ENCODE measurements at regions not wholly inside any gene's neighbourhood (a gene's known extent, or its start where the extent isn't known, plus 50 kb on each side); places are given as distances from the start of the nearest gene placed in this dataset.

DNA sequence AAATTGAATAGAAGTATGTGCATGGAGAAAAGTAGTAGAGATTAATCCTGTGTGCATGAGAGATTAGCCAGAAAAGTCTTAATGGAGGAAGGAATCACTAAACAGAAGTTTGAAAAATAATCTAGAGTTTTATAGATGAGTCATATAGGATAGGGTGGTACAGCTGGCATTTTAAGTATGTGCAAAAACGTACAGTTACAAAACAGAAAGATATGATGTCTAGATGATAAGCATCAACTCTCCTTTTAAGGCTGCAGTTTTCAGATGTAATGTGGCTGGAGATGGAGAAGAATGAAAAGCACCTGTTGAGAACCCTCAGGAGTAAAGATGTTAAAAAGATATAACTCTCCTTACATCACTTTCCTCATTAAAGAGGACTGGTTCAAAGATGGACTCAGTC is 271.3 kb downstream of the STK31 start:
- H3K36me3 Mint-ChIP-seq (ENCODE audit: low read depth), result no peaks in the 10 kb centered on the region
- H3K9me3 Mint-ChIP-seq, result peaks cover 9% of the 10 kb centered on the region
- H3K27me3 Mint-ChIP-seq, result peaks cover 23% of the 10 kb centered on the region
- H3K4me3 Mint-ChIP-seq, result no peak overlapping the region
- H3K4me1 Mint-ChIP-seq (ENCODE audit: low read depth), result no peaks in the 10 kb centered on the region
- no peak overlapping the region for H3K27ac Mint-ChIP-seq

DNA sequence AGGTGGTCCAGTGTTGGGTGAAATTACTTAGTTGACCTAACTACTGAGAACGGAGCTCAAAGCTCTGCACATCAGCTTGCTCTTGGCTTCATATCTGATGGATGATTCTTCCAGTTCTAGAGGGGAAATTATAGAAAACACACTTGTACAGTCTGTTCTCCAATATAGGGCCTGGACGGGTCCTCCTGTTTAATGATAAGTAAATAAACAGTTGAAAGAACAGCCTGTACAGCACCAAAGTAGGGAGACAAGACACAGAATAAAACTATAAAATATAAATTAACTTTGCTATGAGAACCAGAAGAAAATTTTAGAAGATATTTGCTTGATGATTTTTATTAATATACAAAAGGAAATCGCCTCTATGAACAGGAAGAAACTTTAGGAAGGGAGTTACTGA is 271.7 kb downstream of the STK31 start:
- Mint-ChIP-seq H3K4me3 (no peak overlapping the region), H3K9me3 (peaks cover 9% of the 10 kb centered on the region), H3K4me1 (ENCODE audit: low read depth) (no peaks in the 10 kb centered on the region), H3K36me3 (ENCODE audit: low read depth) (no peaks in the 10 kb centered on the region), H3K27me3 (peaks cover 23% of the 10 kb centered on the region), H3K27ac (no peak overlapping the region)

DNA sequence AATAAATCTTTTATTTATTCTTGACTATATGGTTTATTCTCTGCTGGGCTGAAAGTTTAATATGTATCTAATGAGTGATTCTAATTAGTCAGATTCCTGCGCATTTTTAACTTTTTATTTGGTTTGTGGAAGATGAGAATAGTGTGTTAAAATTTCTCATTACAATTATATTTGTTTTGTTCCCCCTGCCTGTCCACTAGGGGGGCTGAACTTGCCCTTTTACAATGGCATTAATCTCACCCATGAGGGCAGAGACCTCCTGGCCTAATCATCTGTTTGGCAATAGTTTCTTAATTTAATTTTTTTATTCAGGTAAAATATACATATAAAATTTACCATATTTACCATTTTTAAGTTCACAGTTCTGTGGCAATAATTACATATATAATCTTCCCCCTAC is 278.5 kb upstream of the NPY start:
- no peaks in the 10 kb centered on the region for H3K9me3 Mint-ChIP-seq
- no peaks in the 10 kb centered on the region for H3K36me3 Mint-ChIP-seq (ENCODE audit: low read depth)
- peaks cover 16% of the 10 kb centered on the region for H3K27me3 Mint-ChIP-seq
- no peaks in the 10 kb centered on the region for H3K4me1 Mint-ChIP-seq (ENCODE audit: low read depth)
- H3K27ac Mint-ChIP-seq, result no peak overlapping the region
- H3K4me3 Mint-ChIP-seq, result no peak overlapping the region

DNA sequence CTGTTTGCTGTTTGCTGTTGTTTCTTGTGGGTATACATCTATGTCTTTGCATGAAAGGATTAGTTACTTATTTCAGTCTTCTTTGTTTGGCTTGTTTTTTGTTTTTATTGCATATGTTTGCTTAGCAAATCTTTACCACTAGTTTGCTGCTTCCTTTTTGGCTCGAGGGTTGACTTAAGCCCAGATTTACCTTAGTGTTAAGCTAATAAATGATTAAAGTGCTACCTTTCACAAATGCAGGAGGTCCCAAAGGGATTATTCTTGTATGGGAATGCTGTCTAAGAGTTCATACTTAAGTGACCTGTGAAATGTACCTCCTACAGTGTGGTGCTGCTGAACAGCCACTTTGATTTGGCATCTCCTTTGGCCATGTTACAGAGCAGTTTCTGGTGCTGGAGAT is 273.5 kb upstream of the NPY start:
- no peaks in the 10 kb centered on the region for H3K4me1 Mint-ChIP-seq (ENCODE audit: low read depth)
- peaks cover 32% of the 10 kb centered on the region for H3K27me3 Mint-ChIP-seq
- H3K4me3 Mint-ChIP-seq, result no peak overlapping the region
- peaks cover 6% of the 10 kb centered on the region for H3K9me3 Mint-ChIP-seq
- no peaks in the 10 kb centered on the region for H3K36me3 Mint-ChIP-seq (ENCODE audit: low read depth)
- no peak overlapping the region for H3K27ac Mint-ChIP-seq

DNA sequence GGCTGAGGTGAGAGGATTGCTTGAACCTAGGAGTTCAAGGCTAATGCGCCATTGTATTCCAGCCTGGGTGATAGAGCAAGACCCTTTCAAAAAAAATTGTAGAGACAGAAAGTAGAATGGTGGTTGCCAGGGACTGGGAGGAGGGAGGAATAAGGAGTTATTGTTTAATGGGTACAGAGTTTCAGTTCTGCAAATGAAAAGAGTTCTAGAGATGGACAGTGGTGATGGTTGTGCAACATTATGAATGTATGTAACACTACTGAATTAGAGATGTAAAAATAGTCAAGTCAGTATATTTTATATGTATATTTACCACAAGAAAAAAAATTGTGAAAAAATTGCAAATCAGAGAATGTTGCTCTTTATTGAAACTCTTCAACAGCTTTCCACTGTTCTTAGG is 266.5 kb upstream of the NPY start:
- no peaks in the 10 kb centered on the region for H3K27me3 Mint-ChIP-seq
- no peaks in the 10 kb centered on the region for H3K4me1 Mint-ChIP-seq (ENCODE audit: low read depth)
- no peak overlapping the region for H3K4me3 Mint-ChIP-seq
- H3K27ac Mint-ChIP-seq, result no peak overlapping the region
- no peaks in the 10 kb centered on the region for H3K36me3 Mint-ChIP-seq (ENCODE audit: low read depth)
- no peaks in the 10 kb centered on the region for H3K9me3 Mint-ChIP-seq

DNA sequence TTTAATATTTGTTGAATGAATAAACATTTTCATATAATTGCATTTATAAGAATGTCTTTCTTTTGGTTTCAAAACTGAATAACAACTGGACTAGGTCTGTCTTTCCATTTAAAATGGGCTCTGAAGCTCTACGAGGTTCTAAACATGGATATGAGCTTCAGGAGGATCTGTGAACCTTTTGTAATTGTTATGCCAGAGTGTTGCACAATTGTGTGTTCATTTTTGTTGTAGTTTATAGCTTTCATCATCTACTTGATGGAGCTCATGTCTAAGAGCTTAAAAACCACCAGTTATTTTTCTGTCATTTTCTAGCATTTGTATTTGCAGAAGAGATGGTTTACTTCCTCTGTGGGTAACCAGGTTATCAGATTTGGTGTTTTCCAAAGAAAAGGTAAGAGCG is 265.7 kb upstream of the NPY start:
- Mint-ChIP-seq H3K27me3 (no peaks in the 10 kb centered on the region), H3K4me3 (no peak overlapping the region), H3K36me3 (ENCODE audit: low read depth) (no peaks in the 10 kb centered on the region), H3K4me1 (ENCODE audit: low read depth) (no peaks in the 10 kb centered on the region), H3K27ac (no peak overlapping the region), H3K9me3 (no peaks in the 10 kb centered on the region)

DNA sequence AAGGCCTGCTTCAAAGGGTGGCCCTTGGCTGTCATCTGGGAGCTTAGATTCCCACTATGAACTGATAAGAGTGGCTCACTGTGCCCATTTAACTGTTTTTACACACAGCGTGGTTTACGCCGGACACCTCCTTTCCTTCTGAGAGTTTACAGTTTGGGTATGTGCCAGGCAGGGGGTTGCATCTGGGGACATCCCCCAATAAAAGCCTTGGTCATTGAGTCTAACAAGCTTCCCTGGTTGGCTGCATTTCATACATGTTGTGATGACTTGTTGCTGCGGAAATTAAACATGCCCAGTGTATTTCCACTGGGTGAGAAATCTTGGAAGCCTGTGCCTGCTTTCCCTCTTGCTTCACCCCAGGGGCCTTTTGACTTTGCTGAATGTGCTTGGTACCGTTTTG is 264.1 kb upstream of the NPY start:
- Mint-ChIP-seq H3K36me3 (ENCODE audit: low read depth) (no peaks in the 10 kb centered on the region), H3K4me3 (no peak overlapping the region), H3K27me3 (no peaks in the 10 kb centered on the region), H3K27ac (no peak overlapping the region), H3K4me1 (ENCODE audit: low read depth) (no peaks in the 10 kb centered on the region), H3K9me3 (no peaks in the 10 kb centered on the region)

DNA sequence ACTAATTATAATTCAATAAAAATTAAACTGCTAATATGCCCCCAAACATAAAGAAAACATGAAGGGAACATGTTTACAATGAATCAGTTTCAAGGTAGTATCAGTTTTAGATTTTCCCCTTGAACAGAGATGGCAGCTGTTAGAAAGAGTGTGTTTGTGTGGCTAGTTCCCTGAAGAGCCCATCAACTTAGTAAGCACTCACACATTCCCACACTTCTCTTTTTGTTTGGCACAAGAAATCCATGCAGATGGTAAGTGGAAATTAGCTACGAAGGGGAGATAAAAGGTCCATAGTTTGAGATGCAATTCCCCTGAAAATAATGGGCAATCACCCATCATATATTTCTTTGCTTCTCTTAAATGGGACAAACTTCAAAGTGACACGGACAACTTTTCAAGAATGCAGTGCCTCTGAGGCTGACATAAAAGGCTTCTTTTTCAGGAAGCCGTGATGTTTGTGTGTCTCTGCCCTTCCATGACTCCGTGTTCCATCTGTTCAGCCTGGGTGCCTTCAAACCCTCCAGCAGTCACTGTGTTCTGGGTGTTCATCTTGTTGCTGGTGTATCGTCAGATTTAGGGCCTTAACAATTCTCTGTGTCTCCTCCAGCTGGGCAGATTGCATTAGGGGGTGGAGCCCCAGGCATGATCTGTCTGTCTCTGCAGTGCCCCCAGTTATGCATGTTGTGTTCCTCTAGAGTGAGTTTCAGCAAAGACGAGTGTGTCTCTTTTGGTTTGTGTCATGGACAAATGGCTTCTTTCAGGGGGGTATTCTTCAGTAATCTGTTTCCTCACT is 259.5 kb upstream of the NPY start:
- no peaks in the 10 kb centered on the region for H3K27me3 Mint-ChIP-seq
- no peaks in the 10 kb centered on the region for H3K9me3 Mint-ChIP-seq
- no peak overlapping the region for H3K4me3 Mint-ChIP-seq
- H3K27ac Mint-ChIP-seq, result no peak overlapping the region
- no peaks in the 10 kb centered on the region for H3K36me3 Mint-ChIP-seq (ENCODE audit: low read depth)
- H3K4me1 Mint-ChIP-seq (ENCODE audit: low read depth), result no peaks in the 10 kb centered on the region

DNA sequence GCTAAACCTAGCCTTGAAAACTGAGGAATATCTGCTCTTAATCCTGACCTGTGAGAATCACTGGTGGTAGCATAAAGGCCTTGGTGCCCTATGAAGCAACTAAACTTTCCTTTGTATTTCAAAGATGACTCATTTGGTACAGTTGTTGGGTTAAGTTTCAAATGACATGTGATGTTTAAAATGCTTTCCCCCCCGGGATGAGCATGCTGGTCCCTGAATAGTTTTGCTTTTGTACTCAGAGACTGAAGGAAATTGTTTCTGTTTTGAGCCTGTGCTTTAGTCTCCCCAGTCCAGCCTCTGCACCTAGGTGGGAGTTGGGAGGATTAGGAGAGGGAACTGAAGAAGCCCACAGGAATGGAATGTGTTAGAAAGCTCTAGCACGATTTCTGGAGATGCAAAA is 258.9 kb upstream of the NPY start:
- H3K9me3 Mint-ChIP-seq, result no peaks in the 10 kb centered on the region
- no peaks in the 10 kb centered on the region for H3K4me1 Mint-ChIP-seq (ENCODE audit: low read depth)
- no peaks in the 10 kb centered on the region for H3K36me3 Mint-ChIP-seq (ENCODE audit: low read depth)
- H3K27ac Mint-ChIP-seq, result no peak overlapping the region
- no peak overlapping the region for H3K4me3 Mint-ChIP-seq
- no peaks in the 10 kb centered on the region for H3K27me3 Mint-ChIP-seq

DNA sequence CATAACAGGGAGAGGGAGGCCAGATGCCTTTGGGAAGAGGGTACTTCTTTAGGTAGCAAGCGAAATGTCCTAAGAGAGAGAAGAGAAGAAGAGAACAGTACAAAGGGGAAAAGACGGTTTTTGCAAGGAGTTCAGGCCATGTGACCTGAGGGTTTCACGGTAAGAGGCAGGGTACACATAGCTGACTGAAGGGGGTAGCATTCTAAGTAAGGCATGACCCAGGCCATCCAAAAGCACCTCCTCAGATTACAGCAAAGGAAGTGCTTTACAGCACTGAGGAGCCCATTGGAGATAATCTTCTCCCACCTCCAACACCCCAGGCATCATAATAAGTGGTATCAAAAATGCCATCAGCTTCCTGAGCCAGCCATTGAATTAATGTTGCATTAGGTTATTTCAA is 258.2 kb upstream of the NPY start:
- no peaks in the 10 kb centered on the region for H3K36me3 Mint-ChIP-seq (ENCODE audit: low read depth)
- no peak overlapping the region for H3K27ac Mint-ChIP-seq
- no peaks in the 10 kb centered on the region for H3K9me3 Mint-ChIP-seq
- H3K4me1 Mint-ChIP-seq (ENCODE audit: low read depth), result no peaks in the 10 kb centered on the region
- no peaks in the 10 kb centered on the region for H3K27me3 Mint-ChIP-seq
- H3K4me3 Mint-ChIP-seq, result no peak overlapping the region

DNA sequence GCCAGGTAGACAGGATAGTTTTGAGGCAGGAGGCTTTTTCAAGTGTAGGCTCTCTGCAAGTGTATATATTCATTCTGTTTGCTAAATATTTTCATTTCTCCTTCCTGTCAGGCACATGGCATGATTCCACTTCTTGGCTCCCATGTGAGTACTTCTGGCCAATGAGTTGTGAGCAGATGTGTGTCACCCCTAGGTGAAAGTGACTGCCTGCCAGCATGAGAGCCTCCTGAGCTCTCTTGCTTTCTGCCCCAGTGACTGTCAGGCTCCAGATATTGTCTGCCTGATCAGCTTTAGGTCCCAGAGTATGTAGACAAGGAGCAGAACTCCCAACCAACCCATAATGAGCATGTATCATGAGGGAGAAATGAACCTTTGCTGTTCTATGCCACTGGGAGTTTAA is 257.6 kb upstream of the NPY start:
- H3K4me3 Mint-ChIP-seq, result no peak overlapping the region
- no peaks in the 10 kb centered on the region for H3K36me3 Mint-ChIP-seq (ENCODE audit: low read depth)
- no peaks in the 10 kb centered on the region for H3K4me1 Mint-ChIP-seq (ENCODE audit: low read depth)
- H3K27ac Mint-ChIP-seq, result no peak overlapping the region
- no peaks in the 10 kb centered on the region for H3K9me3 Mint-ChIP-seq
- H3K27me3 Mint-ChIP-seq, result no peaks in the 10 kb centered on the region

DNA sequence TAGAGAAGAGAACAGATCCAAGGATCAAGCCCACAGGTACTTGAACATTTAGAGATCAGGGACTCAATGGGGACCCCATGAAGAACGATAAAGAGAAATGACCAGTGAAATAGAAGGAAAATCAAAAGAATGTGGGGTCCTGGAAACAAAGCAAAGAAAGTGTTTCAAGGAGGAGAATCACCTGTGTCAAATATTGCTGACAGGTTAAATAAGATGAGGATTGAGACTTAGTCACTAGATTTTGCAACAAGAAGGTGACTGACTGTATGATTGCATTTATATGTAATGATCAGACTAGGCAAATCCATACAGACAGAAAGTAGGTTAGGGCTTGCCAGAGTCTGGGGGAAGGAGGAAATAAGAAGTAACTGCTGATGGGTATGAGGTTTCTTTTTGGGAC is 254.9 kb upstream of the NPY start:
- no peak overlapping the region for H3K27ac Mint-ChIP-seq

DNA sequence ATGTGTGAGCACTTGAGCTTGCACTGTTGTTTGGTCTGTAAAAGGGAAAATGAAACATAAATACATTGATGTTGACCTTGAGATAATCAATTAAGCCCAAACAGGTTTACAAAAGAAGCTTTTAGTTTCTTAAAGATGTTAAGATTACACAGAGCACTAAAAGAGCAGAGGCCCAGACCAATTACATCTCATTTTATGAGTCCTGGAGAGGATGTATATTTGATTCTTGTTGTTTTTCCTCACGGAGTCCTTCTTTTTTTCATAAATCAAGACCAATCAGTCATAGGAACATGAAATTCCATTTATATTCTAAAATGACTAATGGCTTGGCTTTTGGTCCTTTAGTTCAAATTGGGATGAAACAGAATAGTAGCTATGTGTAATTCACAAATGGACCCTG is 249.7 kb upstream of the NPY start:
- Mint-ChIP-seq H3K27me3 (no peaks in the 10 kb centered on the region), H3K4me3 (no peak overlapping the region), H3K27ac (no peak overlapping the region), H3K4me1 (ENCODE audit: low read depth) (peaks cover 7% of the 10 kb centered on the region), H3K9me3 (no peaks in the 10 kb centered on the region), H3K36me3 (ENCODE audit: low read depth) (no peaks in the 10 kb centered on the region)

More for the DNA sequence above, 254.9 kb upstream of the NPY start:
- Mint-ChIP-seq H3K36me3 (ENCODE audit: low read depth) (no peaks in the 10 kb centered on the region), H3K4me1 (ENCODE audit: low read depth) (no peaks in the 10 kb centered on the region), H3K27me3 (no peaks in the 10 kb centered on the region), H3K9me3 (no peaks in the 10 kb centered on the region), H3K4me3 (no peak overlapping the region)

DNA sequence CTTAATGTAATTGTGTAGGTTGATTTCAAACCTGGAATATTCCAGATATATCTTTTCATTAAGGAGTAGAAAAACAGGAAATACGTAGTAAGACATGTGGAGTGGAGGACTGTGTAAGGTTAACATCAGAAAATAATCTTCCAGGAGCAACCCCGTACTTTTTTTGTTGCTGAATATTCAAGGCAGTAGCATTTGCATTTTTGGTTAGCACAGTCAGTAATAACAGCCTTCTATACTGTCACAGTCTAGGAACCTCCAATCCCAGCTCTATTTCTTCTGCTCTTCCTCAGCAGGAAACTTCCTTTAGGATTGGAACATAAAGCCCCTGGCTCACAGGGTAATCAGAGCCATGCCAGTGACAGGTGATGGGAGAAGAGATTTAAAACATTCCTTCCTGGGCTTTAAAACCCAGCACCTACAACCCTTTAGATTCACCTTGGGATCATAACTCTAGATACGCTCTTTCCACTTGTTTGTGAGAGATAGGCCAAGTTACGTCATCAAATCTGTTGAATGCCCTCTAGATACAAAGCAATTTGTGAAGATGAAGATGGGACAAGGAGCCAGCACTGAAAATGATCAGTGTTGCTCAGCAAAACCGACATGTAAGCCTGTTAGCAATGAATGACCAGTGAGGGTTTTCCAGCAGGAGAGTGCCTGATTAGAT is 248.5 kb upstream of the NPY start:
- Mint-ChIP-seq H3K9me3 (no peaks in the 10 kb centered on the region), H3K27me3 (no peaks in the 10 kb centered on the region), H3K36me3 (ENCODE audit: low read depth) (no peaks in the 10 kb centered on the region), H3K4me3 (no peak overlapping the region), H3K27ac (no peak overlapping the region), H3K4me1 (ENCODE audit: low read depth) (peaks cover 7% of the 10 kb centered on the region)

DNA sequence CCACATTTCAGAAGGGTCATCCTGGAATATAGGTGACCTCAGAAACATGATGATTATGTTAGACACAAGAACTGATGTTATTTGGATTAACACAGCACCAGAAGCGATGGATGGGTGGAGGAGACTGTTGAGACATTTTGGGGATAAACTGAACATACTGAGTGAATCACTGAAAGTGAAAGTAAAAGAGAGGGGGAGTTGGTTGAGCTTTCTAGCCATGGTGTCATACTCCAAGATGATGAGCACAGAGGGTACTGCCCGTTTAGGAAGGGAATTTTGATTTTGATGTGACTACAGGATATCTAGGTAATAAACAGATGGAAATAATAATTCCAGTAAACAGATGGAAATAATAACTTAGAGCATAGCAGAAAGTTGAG is 248.0 kb upstream of the NPY start:
- peaks cover 7% of the 10 kb centered on the region for H3K4me1 Mint-ChIP-seq (ENCODE audit: low read depth)
- H3K27ac Mint-ChIP-seq, result no peak overlapping the region
- H3K9me3 Mint-ChIP-seq, result no peaks in the 10 kb centered on the region
- H3K4me3 Mint-ChIP-seq, result no peak overlapping the region
- no peaks in the 10 kb centered on the region for H3K27me3 Mint-ChIP-seq
- H3K36me3 Mint-ChIP-seq (ENCODE audit: low read depth), result no peaks in the 10 kb centered on the region

DNA sequence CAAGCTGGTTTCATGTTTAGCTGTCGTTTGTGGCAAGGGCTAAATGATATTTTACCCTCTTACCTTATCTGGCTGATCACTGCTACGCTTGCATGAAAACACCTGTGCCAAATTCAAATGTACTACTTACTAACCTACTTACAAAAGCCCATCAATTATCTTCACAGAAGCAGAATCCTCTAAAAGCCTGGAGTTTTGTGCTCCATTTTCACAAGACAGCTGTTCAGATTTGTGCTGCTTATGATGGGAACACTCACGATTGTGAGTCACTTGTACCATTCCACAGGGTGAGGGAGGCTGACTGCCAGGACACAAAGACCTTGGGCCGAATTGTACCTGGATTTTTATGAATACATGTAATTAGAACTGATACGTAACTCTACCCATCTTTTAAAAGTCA is 245.0 kb upstream of the NPY start:
- no peaks in the 10 kb centered on the region for H3K27me3 Mint-ChIP-seq
- peaks cover 7% of the 10 kb centered on the region for H3K4me1 Mint-ChIP-seq (ENCODE audit: low read depth)
- no peak overlapping the region for H3K27ac Mint-ChIP-seq
- H3K36me3 Mint-ChIP-seq (ENCODE audit: low read depth), result no peaks in the 10 kb centered on the region
- H3K9me3 Mint-ChIP-seq, result no peaks in the 10 kb centered on the region
- no peak overlapping the region for H3K4me3 Mint-ChIP-seq
